ENCODE measurements at regions not wholly inside any gene's neighbourhood (a gene's known extent, or its start where the extent isn't known, plus 50 kb on each side); places are given as distances from the start of the nearest gene placed in this dataset.

DNA sequence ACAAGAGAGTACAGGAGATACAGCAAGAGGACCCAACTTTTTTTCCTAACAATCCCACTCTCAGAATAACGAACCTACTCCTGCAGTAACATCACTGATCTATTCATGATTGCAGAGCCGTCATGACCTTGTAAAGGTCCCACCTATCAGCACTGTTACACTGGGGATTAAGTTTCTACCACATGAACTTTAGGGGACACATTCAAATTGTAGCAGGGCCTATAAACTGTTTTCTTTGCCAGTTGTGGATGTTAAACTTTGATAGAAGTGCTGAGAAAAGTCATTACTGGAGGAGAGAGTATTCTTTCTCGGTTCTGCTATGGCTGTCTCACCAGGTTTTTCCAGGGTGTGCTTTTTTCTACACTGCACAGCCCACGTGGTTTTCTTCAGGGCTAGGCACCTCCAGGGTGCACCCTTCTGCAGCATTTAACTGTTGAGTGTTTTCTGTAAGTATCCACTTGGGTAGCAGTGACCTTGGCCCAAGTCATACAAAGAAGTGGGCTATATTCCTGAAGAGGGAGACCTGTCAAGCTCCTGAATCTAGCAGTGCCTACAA is 131.6 kb upstream of the AHR start:
- no peaks in the 10 kb centered on the region for H3K27me3 ChIP-seq (replicated peaks in 1 of 4; ENCODE audit: control insufficient read depth in 3 of 4, extremely low read depth in 1 of 4, insufficient read depth in 3 of 4, low read length in 3 of 4)
- FAIRE-seq, result no peak
- ChIA-PET POLR2A (ENCODE audit: partially characterized antibody) (no interaction called here), CTCF (ENCODE audit: partially characterized antibody) (no interaction called here)
- no peak overlapping the region for H4K8ac ChIP-seq (ENCODE audit: extremely low read depth, insufficient read depth, low read length)
- H2BK20ac ChIP-seq (ENCODE audit: low read length), result no peak overlapping the region
- H2BK12ac ChIP-seq (ENCODE audit: low read depth, low read length), result no peak overlapping the region
- no peak overlapping the region for H4K5ac ChIP-seq (ENCODE audit: insufficient read length, low read depth, low read length)
- H3K56ac ChIP-seq (replicated peaks; ENCODE audit: insufficient read length, low read depth, low read length), result no peak overlapping the region
- no peak overlapping the region for H4K91ac ChIP-seq (replicated peaks; ENCODE audit: insufficient read length, low read length)
- H3K9me3 ChIP-seq (ENCODE audit: insufficient read depth in 2 of 2, low read depth in 1 of 2, low read length in 1 of 2), result no peaks in the 10 kb centered on the region
- 83% methylated on average over 4 of the region's 4 CpGs; no CpG with 5 or more reads in 1 of the 2 experiments for WGBS, 2 experiments (ENCODE audit: extremely low coverage in 1 of 2, insufficient coverage in 1 of 2, insufficient read length in 1 of 2, insufficient replicate concordance in 2 of 2, low coverage in 1 of 2, low lambda C conversion rate in 2 of 2, missing lambda C conversion rate in 1 of 2)
- no peak overlapping the region for H3K14ac ChIP-seq (ENCODE audit: insufficient read length)
- H4K20me1 ChIP-seq (replicated peaks in 1 of 2; ENCODE audit: control insufficient read depth in 1 of 2, insufficient read depth in 2 of 2, low read length in 2 of 2), result no peaks in the 10 kb centered on the region
- H3K79me1 ChIP-seq (ENCODE audit: low read depth, low read length), result no peaks in the 10 kb centered on the region
- no peaks in the 10 kb centered on the region for H3K36me3 ChIP-seq (ENCODE audit: control insufficient read depth in 2 of 4, insufficient read depth in 4 of 4, low read length in 3 of 4)
- H2BK5ac ChIP-seq (ENCODE audit: low read depth, low read length), result no peak overlapping the region
- no peak overlapping the region for H3K9ac ChIP-seq (replicated peaks in 1 of 4; ENCODE audit: extremely low read depth in 1 of 4, low read depth in 3 of 4, low read length in 3 of 4)
- no peak overlapping the region for H3K18ac ChIP-seq (ENCODE audit: extremely low read depth, low read length)
- no peak overlapping the region for H2AK5ac ChIP-seq (ENCODE audit: low read depth, low read length)
- no peaks in the 10 kb centered on the region for H3K79me2 ChIP-seq (ENCODE audit: control insufficient read depth in 1 of 2, insufficient read depth in 2 of 2, low read length in 2 of 2)
- TF ChIP-seq, protein P1, sequence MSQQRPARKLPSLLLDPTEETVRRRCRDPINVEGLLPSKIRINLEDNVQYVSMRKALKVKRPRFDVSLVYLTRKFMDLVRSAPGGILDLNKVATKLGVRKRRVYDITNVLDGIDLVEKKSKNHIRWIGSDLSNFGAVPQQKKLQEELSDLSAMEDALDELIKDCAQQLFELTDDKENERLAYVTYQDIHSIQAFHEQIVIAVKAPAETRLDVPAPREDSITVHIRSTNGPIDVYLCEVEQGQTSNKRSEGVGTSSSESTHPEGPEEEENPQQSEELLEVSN (IDR thresholded peaks at IDR 0.05), result no peak
- no peak for TF ChIP-seq JUN (IDR thresholded peaks at IDR 0.05; ENCODE audit: low read depth, low read length)
- TF ChIP-seq POU5F1 (IDR thresholded peaks at IDR 0.05; ENCODE audit: low read depth, low read length), result no peak
- TF ChIP-seq POLR2A (IDR thresholded peaks at IDR 0.05; ENCODE audit: control extremely low read depth in 1 of 2, low read depth in 2 of 2, low read length in 2 of 2), result no peak
- no peak for TF ChIP-seq NANOG (IDR thresholded peaks at IDR 0.05; ENCODE audit: insufficient read depth, low read depth, low read length, poor library complexity, severe bottlenecking)
- TF ChIP-seq GABPA (IDR thresholded peaks at IDR 0.05; ENCODE audit: borderline replicate concordance, insufficient read depth, low read length), result no peak
- TF ChIP-seq TAF1 (IDR thresholded peaks at IDR 0.05; ENCODE audit: low read depth, low read length), result no peak
- TF ChIP-seq HDAC2 (IDR thresholded peaks at IDR 0.05; ENCODE audit: borderline replicate concordance in 1 of 2, low read depth in 2 of 2, low read length in 2 of 2), result no peak
- no peak overlapping the region for H3K4me2 ChIP-seq (ENCODE audit: insufficient read depth in 1 of 2, low read depth in 2 of 2, low read length in 2 of 2)
- no peaks in the 10 kb centered on the region for H3K23me2 ChIP-seq (ENCODE audit: low read depth, low read length)
- DNase-seq (ENCODE audit: low read depth in 1 of 2, low spot score in 2 of 2), result no peak
- no peak overlapping the region for H3K4ac ChIP-seq (replicated peaks; ENCODE audit: insufficient read length, low read depth, low read length)
- H3K4me3 ChIP-seq (ENCODE audit: extremely low read depth in 1 of 4, insufficient read depth in 2 of 4, low read depth in 3 of 4, low read length in 4 of 4), result no peak overlapping the region
- no peaks in the 10 kb centered on the region for H3K4me1 ChIP-seq (replicated peaks in 1 of 4; ENCODE audit: control insufficient read depth in 3 of 4, insufficient read depth in 4 of 4, low read length in 3 of 4)
- H3K23ac ChIP-seq (ENCODE audit: insufficient read length), result no peak overlapping the region
- 0 out of 2 replicates have a peak overlapping the region, but pooled peaks have one; percentile 5 for H2AFZ ChIP-seq (ENCODE audit: low read length)
- H2BK120ac ChIP-seq (replicated peaks; ENCODE audit: low read depth, low read length), result no peak overlapping the region
- no peak overlapping the region for H3K27ac ChIP-seq (ENCODE audit: low read depth, low read length)
- H2BK15ac ChIP-seq (ENCODE audit: low read length), result no peak overlapping the region
